Right hindlimb (tissue), 1 donor: ENCODE measurements at regions not wholly inside any gene's neighbourhood (a gene's known extent, or its start where the extent isn't known, plus 50 kb on each side); places are given as distances from the start of the nearest gene placed in this dataset.
"Not testable (repeated sequence)": the region's sequence is repeated elsewhere in the genome, so short reads cannot be mapped to it uniquely, and the experiment has no call there.

ENCODE experiments used
- DNase-seq: peaks from one replicate; pipeline ENCODE4 v3.0.0-alpha.2; 2018

DNA sequence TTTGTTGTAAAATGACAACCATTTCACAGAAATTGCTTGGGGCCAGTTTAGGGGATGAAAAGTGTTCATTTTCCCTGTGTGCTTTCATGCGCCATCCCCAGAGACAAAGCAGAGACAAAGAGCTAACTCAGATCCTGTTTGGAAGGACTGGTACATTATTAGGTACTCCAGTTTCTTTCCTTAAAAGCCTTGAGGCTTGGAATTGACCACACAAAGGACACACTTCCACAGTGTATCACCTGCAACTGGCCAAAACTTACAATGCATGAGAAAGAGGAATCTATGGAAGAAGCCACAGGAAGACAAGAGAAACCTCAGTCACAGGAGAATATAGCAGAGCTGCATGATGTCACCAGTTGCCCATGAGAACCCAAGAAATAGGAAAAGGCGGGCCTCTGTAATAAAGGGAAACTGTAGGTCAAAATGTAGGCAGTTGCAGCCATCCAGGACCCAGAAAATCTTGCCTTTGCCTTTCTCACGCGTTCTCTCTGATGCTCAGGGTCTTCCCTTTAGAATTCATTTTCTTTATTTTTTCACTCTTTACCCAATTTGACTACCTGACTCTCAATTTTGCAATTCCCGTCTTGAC lies 339.0 kb downstream of the RMST start:
- DNase-seq: no peak

DNA sequence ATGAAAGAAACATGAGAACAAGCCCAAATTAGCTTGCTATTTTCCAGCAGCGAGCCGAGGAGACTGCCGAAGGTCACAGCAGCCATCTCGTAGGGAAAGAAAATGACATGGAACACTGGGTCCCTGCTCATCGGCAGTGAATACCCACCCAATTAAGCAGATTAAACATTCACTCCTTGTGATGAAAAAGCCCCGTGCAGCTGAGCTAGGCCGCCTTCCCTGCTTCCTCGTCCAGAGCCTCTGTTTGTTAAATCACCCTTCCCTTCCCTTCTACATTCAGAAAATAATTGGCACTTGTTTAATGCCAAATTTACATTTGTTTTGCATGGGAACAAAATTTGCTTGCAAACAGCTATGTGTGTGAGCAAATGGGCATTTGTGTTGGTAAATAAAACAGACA lies 342.5 kb downstream of the RMST start:
- DNase-seq: no peak

DNA sequence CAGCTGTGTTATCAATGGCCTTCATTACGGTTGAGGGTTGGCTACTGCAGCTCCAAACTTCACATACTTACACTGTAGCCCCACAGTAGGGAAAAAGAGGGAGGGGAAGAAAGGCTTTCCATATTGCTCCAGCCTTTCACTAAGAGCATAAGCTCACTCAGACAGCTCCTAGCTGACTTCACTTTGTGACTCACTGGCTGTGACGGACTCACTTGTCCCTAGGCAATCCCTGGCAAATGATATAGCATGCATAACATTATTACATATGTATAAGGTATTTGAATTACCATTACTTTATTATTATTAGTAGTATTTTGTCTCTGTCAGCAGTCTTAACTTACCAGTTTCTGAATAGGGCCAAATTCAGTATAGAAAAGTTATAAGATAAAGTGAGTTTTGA lies 350.7 kb downstream of the RMST start:
- no peak for DNase-seq

DNA sequence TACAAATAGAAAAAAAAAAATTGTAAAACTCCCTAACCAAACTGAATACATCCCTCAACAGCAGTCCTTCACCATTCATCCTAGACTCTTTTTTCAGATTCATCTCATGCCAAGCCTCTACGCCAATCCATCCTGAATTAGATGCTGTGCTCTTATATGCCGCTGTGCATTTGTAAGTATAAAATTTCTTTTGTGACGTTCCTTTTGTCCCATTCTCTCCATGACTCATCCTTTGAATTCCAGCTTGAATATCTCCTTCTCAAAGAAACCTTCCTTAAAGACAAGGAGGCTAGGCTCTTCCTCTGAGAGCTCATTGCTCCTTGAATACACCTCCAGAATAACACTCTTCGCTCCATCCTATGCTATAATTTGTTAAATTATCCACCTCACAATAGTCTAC lies 359.2 kb downstream of the RMST start:
- DNase-seq: no peak

DNA sequence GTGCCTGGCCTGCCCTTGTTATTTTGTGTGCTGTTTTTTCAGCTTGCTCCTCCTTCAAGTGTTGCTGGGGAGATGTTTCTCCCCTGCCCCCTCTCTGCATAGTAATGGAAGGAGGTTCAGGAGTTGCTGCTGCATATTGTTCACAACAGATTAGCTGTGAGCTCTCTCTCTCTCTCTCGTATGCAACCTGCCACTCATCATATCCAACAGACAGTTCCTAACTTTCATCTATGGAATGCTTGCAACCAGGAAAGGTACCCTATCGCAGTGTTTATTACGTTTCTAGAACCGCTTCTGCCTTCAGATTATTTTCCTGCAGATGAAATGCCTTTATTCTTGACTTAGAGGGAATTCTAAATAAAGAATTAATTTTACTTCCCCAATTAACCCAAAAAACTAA lies 372.9 kb downstream of the RMST start:
- no peak for DNase-seq

DNA sequence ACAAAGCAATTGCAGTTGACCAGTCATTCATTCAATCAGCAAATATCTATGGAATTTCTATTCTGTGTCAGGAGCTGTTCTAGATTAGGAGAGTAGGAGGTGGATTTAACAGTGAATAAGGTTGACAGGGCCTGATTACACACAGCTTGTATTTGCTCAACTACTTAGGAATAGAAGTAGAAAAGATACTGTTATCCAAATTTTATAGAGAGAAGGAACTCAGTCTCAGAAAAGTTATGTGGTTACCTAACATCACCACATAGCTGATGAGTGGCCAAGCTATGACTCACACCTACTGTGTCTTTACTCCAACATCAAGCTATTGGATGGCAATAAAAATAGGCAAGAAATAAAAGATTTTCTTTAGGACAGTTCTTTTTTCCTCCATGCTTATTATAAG lies 374.8 kb downstream of the RMST start:
- no peak for DNase-seq

DNA sequence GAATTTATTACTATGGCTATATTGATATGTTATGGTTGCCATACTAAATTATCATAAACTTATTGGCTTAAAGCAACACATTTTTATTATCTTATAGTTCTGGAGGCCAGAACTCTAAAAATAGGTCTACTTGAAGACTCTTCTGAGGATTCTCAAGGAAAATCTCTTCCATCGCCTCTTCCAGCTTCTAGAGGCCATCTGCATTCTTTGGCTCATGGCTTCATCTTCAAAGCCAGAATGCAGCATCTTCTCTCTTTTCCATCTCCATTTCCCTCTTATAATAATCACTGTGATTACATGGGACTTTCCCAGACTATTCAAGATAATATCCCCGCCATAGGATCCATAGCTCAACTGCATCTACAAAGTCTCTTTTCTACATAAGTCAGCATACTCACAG lies 385.4 kb downstream of the RMST start:
- no peak for DNase-seq

DNA sequence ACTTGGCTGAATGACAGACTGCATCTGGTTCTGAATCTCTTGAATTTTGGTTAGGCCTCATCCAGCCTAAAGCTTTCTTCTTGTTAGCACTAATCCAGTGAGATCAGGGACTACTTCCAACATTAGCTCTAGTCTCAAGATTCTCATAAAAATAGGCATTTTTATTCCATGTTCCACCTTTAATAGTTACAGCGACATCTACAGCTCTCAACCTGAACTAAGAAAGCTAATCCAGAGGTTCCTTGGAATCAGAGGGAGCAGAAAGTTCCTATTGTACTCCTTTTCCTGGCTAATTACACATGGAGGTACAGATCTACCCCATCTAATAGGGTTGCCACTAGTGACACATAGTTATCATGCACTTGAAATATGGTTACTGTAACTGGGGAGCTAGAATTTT lies 391.9 kb downstream of the RMST start:
- DNase-seq: no peak

DNA sequence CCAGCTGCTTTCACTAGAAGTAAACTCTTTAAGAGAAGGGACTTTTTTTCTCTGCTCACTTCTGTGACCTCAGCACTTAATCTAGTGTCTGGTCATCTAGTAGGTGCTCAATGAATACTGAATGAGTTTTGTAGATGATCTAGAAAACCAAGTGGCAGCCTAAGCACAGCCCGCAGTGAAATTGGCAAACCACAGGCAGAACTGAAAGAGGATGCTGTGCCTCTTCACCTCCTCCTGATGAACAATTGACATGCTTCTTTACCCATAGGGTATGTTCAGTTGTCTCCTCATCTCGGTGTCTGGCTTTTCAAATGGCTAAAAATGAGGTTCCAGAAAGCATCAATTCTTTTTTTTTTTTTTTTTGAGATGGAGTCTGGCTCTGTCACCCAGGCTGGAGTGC lies 399.5 kb downstream of the RMST start:
- DNase-seq: no peak

DNA sequence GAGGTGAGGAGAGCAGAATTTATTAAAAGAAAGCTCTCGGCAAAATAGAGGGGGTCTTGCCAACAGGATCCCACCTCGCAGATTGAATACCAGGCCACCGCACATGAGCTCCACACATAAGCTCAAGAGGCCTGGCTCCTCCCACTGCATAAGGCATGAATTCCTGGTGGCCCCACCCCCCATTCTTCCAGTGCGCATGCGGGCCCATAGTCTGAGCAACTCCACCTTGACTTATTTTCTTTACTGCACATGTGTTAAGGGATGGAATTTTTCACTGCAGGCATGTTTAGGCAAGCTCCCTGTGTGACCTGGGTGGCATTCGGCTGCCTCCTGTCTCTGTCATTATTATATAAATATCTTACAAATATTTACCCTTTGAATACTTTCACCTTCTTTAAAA lies 412.5 kb downstream of the RMST start:
- no peak for DNase-seq

DNA sequence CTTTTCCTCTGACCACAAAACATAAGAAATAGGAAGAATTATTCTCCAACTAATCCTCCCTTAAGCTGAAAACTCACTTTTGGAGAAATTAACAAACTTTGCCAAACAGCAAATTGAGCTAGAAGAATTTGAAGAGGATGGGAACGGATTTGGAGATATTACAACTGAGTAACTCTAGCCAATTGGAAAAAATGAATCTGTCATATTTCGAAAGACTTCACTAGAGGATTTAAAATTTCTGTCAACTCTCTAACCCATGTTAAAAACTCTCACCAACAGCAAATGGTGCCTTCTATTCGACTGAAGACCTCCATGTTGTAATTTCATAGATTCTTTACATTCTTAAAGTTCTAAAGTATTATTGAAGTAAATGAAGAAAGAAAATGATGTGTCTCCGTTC lies 414.2 kb downstream of the RMST start:
- no peak for DNase-seq

DNA sequence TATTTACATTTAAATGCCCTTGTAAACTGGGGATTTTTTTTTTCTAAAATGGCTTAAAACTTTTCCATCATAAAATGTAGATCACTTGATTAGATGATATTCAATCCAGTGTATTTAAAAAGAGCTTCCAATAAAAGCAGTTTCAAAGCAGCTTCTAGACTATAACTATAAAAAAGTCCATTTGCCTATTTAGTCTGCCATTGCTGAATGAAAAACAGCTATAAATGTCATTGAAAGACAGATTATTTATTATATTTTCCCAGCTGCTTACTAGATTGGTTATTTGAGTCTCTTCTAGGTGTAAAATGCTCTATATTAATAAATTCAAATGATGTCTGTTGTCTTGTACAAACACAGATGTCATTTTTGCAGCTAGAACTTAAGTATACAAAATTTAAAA lies 414.8 kb downstream of the RMST start:
- DNase-seq: no peak

DNA sequence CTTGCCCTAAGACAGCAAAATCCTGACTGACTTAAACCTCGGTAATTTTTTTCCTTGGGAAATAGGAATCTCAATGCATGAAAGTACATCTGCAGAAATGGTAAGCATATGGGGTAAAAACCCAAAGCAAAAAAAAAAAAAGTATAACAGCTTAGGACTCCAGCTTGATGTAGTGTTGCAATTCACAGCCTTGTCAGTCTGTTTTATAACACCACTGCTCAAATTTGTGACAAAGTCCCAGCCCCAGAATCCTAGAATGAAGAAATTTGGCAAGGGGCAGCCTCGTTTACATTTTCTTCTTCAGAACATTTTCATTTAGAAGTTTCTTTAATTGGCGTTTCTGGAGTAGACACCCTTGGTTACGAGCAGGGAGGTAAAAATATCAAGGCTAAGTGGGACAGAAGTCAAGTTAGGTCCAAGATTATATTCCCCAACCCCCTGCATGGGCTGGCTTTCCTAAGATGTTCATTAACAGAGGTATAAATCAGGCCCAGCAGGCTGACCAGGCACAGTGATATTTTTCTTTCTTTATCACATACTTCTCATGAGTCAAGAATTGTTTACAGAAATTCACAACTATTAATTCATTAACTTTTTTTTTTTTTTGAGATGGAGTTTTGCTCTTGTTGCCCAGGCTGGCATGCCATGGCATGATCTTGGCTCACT lies 424.0 kb downstream of the RMST start:
- no peak for DNase-seq

DNA sequence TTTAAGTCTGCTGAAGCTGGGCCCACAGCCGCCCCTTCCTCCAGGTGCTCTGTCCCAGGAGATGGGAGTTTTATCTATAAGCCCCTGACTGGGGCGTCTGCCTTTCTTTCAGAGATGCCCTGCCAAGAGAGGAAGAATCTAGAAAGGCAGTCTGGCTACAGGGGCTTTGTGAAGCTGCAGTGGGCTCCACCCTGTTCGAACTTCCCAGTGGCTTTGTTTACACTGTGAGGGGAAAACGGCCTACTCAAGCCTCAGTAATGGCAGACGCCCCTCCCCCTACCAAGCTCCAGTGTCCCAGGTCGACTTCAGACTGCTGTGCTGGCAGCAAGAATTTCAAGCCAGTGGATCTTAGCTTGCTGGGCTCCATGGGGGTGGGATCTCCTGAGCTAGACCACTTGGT lies 435.3 kb downstream of the RMST start:
- not testable (repeated sequence) for DNase-seq

DNA sequence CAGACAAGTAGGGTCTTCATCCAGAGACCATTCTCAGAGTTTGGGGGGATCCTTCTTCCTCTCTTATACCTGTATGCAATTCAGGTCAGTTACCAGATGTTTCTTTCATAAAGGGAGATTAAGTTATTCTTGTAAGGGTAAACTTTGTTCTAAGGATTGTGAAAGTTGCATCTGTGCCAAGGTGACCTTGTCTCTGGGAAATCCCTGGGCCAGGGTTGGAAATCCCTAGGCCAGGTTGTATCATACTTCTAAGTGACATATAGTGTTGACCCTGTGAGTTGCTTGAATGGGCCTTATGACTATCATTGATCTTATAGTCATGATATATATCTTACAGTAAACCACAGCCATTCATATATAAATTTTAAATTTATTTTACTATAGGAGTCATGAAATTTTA lies 436.9 kb downstream of the RMST start:
- DNase-seq: no peak

DNA sequence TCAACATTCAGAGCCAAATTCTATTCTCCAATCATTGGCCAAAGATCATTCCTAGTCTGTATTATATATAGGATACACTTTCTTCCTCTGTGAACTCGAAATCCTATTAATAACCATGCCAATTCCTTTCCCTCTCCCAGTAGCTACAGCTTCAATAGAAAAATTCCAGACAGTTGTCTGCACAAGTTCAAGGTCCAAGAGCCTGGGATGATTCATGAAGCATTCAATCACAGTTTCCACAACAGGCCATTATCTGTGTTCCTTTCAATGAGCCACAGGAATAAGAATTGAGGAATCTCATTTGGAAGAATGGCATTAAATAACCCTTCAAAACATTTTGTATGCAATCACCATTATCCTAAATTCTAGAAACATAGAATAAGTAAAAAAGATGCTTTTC lies 437.4 kb downstream of the RMST start:
- DNase-seq: no peak

DNA sequence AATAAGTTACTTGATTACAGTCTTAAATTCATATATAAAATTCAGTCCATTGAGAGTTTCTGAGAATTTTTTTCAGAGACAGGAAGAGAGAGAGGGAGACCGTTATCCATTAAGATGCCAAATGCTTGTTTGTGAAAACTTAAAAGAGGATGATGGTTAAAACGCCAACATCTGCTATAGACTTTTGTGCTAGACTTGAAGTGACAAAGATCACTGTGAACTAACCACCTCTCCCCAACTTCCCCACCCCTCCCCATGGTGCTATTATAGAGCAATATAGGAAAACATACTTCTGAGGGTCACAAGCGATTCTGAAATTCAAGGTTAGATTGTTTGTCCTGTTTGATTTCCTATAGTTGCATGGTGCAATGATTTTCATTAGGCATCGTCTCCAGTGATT lies 440.8 kb downstream of the RMST start:
- DNase-seq: no peak

DNA sequence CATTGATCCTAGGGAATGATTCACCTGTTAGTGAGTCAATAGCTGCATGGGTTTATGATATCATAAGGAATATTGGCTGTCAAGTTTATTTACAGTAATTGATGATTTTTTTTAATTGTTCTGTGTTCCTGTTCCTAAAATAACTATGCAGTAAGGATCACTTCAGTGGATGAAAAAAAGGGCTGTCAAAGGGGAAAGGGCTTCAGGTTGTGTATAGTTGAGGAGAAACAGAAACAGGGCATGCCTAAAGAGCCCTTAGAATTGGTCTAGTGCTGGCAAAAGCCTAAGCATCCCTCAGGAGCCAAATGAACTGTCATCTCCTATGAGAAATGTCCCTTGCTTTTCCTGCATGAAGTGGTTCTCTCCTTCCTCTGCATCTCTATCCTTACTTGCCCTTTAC lies 444.9 kb downstream of the RMST start:
- no peak for DNase-seq

DNA sequence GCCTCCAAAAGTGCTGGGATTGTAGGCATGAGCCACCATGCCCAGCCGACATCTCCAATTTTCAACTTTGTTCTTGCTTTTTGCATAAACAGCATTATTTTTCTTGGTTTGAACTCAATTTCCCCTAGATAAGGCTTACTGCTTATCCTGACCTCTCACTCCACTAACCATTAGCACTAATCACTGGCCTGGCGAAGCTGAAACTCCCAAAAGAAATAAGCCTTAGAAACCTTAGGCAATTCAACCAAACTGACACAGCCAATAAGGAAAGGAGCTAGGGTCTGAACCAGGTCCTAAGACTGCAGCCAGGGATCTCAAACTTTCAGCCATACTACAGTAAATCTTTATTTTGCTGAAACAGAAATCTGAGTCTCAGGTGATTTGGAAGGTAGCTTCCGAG lies 448.0 kb downstream of the RMST start:
- DNase-seq: no peak

DNA sequence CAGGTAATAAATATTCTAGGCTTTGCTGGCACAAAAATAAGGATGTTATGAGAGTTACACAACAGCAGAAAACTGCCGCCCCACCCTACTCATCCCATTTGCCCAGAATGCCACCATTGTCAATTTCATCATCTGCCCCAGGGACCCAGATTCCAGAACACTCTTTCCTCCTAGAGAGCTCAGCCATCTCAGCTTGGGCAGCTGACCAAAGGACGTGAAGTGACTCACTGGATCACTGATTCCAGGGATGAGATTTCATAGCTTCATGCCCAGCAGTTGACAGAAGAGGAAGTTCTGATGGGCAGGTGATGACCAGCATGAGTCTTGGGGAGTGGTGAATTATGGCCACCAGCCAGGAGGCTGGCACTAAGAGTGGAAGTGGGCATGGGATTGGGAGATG lies 450.3 kb downstream of the RMST start:
- DNase-seq: no peak

DNA sequence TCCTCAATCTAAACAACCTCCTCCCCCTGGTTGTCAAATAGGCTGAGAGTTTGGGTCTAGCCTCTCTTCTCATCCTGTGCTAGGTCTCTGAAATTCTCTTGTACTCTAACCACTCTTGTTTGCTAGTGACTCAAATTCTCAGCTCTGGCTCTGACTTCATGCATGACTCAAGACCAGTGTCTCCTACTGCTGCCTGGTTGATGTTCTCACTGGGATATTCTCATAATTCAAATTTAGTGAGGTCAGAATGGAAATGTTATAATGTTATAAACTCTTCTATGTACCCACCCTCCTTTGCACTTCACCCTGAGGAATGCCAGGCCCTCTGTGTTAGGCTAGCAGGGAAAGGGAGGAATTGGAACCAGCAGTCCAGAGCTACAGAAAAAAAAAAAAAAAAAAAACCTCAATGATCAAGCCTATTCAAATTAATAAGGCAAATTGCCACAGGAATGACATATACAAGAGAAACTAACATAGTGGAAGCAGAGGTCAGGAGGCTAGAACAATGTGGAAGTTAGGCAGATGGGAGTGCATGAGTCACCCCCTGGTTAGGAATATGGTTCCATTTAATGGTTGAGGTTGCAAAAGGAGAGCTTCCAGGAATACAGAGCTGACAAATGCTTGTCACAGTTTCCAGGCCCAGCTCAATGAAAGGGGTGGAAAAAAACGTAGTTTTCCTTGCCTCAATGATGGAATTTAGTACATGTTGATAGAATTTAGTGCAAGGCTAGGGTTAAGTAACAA lies 459.5 kb downstream of the RMST start:
- no peak for DNase-seq

DNA sequence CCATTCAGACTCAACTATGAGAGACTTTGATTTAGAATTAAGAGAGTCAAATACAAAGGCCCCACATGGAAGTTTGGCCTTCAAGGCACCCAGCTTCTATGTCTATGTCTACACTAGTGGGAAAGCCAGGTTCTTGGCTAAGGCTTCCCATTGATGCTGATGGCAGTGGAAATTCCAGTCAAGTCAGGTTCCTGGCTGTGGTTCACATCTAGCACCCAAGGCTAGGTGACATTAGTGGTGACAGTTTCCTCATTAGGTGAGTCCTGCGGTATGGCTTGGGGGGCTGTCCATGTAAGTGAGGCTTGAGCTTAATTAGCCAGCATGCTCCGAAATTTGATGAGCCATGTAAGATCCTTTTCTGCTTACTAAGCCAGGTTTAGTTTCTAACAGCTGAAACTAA lies 460.9 kb downstream of the RMST start:
- no peak for DNase-seq

DNA sequence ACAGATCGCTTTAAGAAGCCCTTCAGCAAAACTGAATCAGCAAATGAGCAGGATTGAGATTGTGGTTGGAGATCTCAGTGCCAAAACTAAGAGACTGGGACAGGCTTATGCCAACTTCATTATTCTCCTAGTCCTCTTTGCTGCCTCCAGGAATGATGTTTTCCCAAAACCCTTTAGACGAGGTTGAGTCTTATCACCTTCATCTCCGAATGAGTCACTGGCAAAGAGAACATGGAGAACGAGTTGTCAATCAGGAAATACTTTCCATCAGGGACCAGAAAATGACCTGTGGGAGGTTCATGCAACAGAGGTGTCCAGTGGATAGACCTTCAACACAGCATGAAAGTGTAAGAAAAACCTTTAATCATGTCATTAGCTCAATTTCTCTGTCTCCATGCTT lies 461.5 kb downstream of the RMST start:
- no peak for DNase-seq

DNA sequence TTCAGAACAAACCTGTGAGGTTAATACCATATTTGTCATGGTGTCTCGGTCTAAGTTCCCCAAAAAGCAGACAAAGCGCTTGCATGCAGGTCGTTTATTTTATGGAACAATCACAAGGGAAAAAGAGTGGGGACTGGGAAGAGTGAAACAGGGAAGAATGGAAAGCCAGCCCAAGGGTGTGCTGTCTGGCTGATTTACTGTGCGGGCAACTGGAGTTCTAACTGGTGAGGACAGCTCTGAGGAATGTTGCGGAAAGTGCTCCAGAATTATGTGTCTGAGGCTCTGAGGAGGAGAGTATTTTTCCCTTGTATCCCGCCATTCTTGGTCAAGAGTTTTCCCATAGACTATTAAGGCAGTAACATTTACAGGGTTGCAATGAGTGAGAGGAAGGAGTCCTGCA lies 465.4 kb downstream of the RMST start:
- DNase-seq: no peak

DNA sequence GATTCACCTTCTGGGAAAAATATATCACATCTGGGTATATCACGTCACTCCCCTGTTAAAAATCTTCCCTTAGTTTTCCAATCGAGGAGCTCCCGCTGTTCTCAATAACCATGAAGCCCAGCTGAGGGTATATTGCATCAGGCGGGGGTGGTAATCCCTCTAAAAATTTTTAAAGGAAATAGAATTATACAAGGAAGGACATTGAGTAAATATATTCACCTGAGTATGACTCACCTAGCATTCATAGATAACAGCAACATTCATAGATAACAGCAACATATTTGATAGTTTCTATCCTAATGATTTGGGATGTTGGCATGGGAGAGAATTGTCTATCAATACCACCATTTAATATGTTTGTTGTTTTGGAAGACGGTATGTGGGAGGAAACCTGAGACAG lies 473.6 kb downstream of the RMST start:
- DNase-seq: no peak
